AG20443 (cell line): ENCODE measurements at regions not wholly inside any gene's neighbourhood (a gene's known extent, or its start where the extent isn't known, plus 50 kb on each side); places are given as distances from the start of the nearest gene placed in this dataset.
"Not testable (repeated sequence)": the region's sequence is repeated elsewhere in the genome, so short reads cannot be mapped to it uniquely, and the experiment has no call there.

ENCODE experiments used
- DNase-seq: peaks from one replicate; pipeline ENCODE4 v3.0.0; 2012; ENCODE audit warnings: low spot score, mixed read lengths

DNA sequence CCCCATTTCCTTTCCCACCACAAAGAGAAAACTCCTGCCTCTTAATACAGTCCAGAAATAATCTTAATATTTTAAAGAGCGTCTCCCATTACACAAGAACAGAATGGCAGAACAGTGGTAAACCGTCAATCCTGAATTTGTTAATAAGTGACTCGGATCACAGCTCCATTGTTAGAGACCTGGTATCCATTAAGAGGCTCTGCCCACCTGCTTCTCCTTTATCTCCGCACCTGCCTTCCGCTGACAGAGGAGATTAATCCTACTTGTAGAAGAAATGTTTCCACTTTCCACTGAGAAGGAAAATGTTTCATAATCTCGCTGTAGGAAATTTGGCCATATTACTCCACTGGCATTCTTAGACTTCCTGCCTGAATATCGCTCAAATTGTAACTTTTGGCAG lies 1493.2 kb downstream of the MAT2B start:
- no peak for DNase-seq

DNA sequence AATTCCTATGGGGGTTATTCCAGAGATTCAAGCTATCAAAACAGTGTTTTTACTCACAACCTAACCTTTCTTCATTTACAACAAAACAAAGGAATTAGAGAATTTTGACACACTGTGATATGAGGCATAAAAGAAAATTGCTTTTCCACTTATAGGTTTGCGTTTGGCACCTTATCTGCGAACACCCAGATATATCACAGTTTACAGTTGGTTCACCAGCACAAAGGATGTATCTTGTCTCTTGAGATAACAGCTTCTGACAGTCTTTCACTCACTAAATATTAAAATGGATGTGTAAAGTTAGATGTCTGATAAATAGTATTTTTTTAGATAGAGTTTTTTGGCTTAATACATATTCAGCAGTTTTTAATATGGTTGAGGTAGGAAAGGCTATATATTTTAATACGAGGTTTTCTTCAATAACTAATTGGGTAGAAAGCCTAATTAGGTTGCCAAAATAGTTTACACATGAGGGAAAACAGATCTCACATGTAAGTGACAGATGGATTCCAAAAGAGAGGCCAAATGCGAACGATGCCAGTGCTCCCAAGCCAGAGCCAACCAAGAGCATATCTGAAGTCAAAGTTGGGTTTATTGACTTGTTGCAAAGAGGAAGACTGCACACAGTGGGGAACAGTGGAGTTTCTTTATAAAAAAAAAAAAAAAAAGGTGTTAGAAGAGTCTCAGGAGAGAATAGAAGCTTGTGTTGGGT lies 1495.2 kb downstream of the MAT2B start:
- DNase-seq: no peak

DNA sequence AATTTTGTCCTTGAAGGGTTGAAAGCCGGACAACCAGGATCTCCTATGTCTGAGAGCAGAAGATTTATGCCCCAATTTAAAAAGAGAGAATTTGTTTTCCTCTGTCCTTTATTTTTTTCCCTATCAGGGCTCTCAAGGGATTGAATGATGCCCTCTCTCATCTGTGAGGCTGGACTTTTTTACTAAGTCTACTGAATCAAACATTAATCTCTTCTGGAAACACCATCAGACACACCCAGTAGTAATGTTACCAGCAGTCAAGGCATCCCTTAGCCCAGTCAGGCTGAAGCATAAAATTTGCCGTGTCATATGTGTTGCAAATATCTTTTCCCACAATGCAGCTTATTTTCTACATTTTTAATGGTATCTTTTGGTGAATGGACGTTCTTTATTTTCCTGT lies 1497.9 kb downstream of the MAT2B start:
- DNase-seq: no peak

DNA sequence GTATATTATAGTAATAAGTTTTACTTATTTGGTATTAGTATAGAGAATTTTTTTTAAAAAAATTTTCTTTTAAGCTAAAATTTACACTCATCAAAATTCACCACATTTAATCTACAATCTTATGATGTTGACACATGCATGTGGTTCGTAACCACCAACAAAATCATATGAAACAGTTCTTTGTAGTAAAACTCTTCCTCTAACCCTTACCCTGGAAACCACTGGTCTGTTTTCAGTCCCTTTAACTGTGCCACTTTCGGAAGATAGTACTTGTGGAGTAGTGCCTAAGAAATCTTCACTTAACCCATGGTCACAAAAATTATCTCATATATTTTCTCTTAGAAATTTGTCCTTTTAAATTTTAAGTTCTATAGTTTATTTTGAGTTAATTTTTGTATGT lies 1498.8 kb downstream of the MAT2B start:
- DNase-seq: no peak

DNA sequence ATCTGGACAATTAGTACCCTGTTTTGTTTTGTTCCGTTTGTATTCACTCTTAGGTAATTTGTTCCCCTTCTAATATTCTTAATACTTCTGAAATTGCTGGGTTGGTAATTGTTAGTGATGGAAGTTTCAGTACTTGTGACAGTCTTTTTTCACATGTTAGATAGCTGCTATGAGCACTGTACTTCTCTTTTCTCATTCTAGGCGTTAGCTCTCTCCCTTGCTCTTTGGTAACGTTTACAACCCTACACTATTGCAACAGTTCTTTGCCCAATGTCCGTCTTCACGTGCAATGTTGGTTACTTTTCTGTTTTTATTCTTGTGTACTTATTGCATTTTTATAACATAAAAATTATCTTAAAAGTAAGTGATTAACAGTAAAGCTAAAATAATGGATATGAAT lies 1509.0 kb downstream of the MAT2B start:
- DNase-seq: no peak

DNA sequence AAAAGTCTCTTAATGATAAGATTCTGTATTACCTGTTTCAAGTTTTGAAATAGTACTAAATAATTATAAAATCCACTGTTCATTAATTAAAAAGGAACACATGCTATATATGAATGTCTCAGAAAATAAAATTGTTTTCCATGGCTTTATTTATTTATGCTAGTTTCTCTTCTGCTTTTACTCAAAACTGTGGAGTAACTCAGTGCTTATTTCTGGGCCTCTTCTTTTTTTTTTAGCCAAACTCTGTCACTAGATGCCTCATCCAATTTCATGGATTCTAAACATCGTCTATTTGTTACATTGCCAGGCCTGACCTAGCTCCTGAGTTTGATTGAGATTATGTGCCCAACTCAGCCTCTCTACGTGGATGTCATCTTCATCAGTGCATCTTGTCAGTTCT lies 1509.7 kb downstream of the MAT2B start:
- no peak for DNase-seq

DNA sequence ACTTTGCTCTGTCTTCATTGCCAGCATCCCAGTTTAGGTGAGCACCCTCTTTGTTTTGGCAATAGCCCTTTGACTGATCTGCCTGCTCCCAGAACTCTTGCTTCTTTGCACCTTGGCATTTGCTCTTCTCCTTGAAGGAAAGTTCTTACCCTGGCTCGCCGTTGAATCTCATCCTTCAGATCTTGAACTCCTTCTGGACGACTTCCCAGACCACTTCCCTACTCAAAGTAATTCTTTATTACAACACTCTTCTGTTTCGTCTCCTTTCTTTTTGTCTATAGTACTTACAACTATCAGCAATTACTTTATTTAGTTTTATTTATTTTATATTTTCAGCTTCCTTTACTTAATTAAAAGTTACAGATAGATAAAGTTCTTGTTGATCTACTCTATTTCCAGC lies 1510.1 kb downstream of the MAT2B start:
- DNase-seq: no peak

DNA sequence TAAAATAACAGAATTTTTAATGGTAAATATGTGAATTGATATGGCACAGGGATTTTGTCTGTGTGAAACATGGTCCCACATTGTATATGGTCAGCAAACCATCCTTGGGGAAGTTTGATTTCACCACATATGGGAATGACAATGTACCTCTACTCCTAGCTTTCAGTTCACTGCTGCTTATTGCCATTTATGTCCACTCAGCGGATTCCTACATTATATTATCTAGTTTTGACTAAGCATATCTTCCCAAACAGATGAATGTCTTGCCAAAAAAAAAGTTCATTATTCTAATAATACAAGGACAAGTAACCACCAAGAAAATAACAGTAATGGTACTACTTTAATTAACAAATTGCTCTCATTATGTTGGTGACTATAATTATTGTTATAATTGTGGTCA lies 1521.6 kb downstream of the MAT2B start:
- DNase-seq: no peak

DNA sequence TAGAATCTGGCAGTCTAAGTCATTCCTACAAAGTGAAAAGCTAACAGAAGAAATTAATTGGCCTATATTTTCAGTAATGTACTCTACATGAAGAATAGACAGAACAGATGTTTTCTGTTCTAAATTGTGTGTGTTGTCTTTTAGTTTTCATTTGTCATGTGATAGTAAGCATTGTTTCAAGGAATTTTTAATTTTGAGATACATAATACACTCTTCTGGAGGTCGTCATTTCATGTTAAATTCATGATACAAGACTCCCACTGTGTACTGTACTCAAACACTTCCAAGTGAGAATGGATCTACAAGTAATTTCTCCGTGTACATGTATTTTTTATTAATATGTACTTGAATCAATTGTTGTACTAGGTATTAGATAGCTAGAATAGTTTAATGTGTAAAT lies 1522.9 kb downstream of the MAT2B start:
- no peak for DNase-seq

DNA sequence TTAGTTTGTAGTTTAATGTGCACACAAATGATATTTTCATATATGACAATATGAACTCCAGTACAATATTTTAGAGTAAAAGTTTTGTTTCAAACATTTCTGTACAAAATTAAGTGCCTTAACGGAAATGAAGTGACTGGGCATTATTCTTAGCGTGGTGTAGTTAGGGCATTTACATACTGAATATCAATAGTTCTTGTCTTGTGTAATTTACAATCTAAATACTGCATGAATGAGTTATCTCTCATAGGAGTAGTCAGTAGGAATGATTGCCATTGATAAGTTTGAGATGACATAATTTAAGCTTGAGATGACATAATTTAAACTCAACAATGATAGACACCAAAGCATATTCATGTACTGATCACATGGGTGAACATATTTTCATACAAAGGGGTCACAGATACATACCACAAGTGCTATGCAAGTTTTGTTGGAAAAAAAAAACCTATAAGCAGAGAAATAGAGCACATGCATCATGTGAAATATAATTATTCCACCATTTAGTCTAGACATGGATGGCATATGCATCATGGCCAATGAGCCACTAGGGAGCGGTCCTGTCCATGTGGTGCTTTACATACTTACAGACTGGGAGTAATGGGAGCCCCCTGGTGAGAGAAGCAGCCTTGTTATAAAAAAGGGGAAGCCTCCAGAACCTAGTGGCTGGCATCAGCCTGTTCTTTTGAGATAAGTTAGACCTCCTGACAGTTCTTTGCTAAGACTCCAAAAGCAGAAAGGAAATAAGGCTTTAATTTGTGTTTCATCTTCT lies 1523.9 kb downstream of the MAT2B start:
- DNase-seq: no peak

DNA sequence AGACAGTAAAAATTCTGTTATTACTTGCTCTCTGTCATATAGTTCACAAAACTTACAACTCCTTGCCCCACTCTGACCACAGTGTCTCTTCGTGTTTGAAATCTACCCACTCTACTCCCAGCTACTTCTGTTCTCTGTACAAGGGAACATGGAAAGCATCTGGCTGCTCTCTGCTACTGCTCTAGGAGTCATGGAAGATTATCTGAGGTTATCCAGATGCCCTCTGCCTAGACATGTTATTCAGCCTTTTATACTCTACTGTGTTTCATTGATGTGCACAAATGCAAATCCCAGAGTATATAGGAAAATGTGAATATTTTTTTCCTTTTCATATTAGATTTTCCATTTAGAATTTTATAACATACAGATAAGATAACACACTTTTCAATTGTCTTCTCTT lies 1525.6 kb downstream of the MAT2B start:
- no peak for DNase-seq

DNA sequence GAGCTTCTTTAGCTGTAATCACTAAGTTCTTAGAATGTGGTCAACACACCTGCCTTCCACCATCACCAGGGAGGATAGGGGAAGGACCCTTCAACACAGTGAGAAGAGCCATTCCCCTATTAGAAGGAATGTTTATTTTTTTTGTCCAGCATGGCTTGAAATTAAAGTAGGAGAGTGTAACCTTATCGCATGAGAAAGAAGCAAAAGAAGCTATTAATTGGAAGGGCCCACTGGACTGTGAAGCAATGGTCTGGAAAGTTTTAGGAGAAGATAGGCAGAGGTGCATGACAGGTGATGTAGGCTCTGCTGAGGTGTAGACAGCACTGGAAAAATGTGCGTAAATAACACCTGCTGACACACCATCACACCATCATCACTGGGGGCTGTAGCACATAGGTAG lies 1526.0 kb downstream of the MAT2B start:
- no peak for DNase-seq

DNA sequence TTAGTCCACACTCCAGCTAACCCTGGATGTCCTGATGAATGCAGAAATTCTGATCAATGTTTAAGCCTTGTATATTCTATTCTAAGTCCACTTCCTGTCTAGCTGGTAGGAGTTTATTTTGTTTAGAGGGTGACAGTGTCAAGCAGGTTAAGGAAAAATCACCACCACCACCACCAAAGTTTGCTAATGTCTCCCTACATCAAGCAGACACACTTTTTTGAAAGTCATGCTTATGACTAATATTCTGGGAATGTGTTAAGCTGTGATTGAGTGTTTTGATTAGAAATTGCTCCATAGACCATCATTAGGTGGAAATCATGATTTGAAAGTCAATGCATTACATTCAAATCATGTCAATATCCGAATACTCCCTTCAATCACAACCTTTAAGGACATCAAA lies 1530.1 kb downstream of the MAT2B start:
- DNase-seq: no peak

DNA sequence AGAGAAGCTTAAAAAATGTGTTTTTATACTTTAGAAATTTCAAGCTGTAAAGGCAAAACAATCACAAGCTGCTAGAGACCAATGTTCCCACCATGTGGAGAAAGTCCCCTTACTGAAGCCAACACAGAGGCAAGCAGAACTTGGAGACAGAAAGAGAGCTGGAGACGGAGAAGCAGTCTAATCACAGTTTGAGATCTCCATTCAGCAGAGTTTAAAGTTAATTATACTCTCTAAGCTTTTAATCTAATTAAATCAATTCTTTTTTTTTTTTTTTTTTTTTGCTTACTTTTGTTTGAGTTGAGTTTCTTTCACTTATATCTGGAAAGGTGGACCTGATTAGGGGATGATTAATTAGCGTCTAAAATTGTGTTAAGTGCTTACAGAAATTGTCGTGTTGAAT lies 1534.3 kb downstream of the MAT2B start:
- no peak for DNase-seq

DNA sequence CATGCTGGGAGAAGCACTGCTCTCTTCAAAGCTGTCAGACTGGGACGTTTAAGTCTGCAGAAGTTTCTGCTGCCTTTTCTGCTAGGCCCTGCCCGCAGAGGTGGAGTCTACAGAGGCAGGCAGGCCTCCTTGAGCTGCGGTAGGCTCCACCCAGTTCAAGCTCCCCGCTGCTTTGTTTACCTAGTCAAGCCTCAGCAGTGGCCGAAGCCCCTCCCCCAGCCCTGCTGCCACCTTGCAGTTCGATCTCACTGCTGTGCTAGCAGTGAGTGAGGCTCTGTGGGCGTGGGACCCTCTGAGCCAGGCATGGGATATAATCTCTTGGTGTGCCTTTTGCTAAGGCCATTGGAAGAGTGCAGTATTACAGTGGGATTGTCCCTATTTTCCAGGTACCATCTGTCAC lies 1540.5 kb downstream of the MAT2B start:
- not testable (repeated sequence) for DNase-seq

DNA sequence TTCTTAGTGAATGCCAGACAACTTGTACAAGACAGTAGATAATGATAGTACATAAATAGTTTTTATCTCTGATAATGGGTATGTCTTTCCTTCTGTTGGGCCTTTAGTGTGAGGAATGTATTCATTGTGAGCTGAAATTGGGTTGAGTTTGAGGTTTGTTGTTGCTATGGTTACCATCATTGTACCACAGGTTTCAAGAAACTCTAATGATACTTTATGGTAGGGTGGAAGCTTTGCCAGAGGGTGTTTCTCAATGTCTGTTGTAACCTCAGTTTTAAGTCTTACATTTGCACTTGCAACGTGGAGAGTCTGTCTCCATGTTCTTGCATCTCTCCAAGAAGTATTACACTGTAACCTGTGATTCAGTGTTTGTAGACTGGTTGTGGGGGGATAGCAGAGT lies 1550.1 kb downstream of the MAT2B start:
- no peak for DNase-seq

DNA sequence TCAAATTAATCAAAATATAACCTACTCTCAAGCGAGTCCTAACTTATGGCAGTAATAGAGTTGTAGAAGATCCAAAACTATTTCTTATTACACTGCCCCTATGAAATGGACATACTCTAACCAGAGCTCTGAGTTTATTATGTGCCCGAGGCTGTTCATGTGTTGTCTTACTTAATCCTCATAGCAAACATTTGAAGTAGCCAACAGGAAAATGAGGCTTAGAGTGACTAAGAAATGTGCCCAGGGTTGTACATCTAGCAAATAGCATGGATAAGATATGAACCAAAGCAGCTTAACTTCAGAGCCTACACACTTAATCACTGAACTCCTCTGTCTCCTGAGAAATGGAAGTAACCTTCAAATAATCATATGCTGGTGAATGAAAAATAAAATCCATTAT lies 1551.7 kb downstream of the MAT2B start:
- no peak for DNase-seq

DNA sequence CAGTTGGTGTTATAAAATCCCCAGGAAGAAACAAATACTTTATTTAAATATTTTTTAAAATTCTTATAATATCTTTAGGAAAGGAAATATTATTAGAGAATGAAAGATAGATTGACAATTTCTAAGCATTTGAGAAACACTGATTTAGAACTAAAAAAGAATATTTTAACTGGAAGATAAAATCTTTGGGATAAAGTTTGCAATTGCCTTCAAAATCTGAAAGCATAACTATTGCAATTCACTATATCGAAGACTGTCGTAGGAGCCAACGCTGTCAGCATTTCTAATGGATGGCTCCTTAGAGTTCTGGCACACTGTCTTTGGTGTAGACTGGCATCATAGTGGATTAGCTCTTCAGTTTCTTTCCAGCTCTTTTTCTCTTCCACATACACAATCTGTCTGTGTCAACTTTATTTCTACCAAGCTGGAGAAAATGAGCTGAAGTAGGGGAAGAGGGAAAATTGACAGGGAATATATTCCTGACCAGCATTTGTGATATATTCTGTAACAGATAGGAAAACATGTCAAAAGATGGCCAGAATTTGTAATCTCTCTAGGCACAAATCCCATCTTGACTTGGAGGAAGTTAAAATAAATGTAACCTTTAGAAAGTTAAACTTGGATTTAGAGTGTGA lies 1561.4 kb downstream of the MAT2B start:
- DNase-seq: no peak

DNA sequence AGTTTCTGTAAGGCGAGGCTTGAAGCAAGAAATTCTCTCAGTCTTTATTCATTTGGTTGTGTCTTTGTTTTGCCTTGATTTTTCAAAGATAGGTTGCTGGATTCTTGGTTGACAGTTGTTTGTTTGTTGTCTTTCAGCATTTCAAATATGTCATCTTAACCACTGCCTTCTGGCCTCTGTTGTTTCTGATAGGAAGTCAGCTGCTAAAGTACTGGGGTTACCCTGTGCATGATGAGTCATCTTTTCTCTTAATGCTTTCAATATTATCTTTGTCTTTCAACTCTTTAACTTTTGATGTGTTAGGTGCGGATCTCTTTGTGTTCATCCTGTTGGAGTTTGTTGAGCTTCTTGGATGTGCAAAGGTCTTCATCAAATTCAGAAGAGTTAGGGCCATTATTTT lies 1571.3 kb downstream of the MAT2B start:
- DNase-seq: no peak

DNA sequence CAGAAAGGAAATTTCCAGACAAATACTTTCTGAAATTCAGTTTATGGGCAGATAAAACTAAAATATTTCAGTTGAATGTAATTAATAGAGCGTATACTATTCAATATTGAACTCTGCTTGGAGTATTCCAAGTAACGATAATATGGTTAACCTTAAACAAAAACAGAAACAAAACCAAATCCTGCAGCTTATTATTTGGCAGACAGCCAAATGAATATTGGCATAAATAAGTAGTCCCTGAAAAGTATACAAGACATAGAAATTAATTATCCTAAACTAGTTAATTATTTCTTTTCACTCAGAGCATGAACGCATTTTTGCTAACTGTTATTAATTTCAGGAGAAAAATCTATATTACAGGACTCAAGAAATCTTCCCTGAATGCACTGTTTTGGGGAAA lies 1574.0 kb downstream of the MAT2B start:
- DNase-seq: no peak

DNA sequence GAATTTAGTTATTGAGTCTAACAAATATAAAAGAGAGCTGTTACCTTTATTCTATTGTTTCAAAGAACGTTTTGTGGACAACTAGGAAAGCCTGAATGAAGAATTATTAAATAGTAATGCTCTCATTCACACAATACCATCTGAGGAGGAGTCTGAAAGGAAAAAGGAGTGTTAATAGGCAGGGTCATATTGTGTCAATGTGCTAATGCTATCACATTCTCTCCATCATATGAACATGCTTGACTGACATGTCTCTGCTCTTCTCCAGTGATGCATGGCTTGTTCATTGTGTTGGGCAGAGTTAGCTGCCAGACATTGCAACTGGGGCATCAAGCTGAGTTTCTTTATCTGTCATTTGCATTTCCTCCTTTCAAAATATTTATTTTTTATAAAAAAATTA lies 1578.0 kb downstream of the MAT2B start:
- no peak for DNase-seq

DNA sequence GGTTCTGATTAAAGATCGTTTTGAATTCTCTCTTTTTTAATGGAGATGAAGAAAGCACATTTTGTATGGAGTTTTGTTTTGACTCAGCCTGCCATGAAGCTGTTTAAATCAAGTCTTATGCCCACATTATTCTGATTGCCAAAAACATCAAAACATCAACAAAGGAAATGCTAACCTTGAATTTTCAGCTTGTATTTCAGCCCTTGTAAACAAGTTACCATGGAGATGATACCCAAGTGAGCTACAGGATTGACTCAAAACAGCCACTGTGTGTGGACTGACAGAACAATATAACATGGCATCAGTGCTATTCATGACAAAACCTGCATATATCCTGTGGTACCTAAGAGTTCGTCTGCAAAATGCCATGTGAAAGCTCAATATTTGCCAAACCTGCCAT lies 1581.0 kb downstream of the MAT2B start:
- no peak for DNase-seq

DNA sequence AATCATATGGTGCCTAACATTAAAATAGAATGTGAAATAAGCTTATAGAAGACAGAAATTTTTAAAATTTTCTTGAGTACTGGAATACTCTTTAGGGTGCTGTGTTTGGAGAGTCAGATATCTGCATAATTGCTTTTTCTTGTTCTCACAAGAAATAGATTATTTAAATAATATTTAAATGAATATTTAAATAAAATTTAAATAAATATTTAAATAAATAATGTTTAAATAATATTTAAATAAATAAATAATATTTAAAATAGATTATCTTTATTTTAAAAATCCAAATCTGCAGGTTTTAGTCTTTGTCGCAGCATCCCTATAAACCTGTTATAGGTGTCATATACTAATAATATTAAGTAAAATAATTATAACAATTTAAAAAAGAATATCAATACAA lies 1589.4 kb downstream of the MAT2B start:
- DNase-seq: no peak

DNA sequence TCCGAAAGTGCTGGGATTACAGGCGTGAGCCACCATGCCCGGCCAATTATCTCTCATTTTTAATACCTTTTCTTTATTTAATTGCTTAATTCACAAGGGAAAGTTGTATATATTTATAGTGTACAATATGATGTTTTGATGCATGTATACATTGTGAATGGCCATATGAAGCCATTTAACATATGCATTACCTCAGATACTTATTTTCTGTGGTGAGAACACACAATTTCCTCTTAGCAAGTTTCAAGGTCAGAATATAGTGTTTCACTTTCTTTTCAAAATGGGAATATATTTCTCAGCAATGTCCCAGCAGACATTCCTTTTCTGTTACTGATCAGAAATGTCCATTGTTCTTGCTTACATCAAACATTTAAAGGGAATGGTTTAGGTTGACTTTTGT lies 1596.3 kb downstream of the MAT2B start:
- DNase-seq: no peak
